ENCODE measurements at regions not wholly inside any gene's neighbourhood (a gene's known extent, or its start where the extent isn't known, plus 50 kb on each side); places are given as distances from the start of the nearest gene placed in this dataset.

GRCh38 chr3:102083473-102083872 lies 234.2 kb downstream of the NFKBIZ start:
- no peak for DNase-seq (ENCODE audit: low read depth in 2 of 2)

- DNase-seq (ENCODE audit: low read depth in 2 of 2): no peak
Measured at GRCh38 chr3:102084006-102084405, 234.7 kb downstream of the NFKBIZ start.

- DNase-seq (ENCODE audit: low read depth in 2 of 2): no peak
Measured at GRCh38 chr3:102084704-102085103, 235.4 kb downstream of the NFKBIZ start.

DNA sequence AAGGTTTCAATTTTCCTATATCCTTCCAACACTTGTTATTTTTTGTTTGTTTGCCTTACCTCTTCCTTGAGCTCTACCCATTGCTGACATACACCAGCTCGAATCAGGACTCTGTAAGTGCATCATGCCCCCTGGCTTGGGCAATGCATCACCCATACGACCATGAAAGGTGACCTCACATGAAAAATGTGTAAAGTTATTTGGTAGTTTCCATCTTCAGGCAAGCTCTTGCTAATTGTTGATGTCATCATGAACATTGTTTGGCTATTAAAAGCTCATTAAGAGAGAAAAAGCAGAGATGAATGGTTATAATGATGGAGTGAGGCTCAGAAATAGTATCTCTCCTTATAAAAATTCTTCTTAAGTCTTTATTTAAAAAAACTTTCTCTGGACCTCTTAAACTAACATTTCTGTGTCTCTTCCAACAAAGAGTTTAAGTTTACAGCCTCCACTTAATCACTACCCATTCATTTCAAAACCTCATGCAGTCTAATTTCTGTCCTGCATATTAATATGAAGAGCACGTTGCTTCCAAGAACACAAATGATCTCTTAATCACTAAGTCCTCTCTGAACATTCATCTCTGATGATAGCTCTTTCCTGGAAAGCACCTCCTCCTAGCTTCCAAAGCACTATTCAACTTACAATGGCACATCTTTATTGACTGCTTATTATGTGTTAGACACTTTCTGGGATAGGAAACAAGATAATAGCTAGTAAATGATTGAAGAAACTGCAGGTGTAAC lies 236.3 kb downstream of the NFKBIZ start:
- no peak for DNase-seq (ENCODE audit: low read depth in 2 of 2)

- DNase-seq (ENCODE audit: low read depth in 2 of 2): no peak
Measured at GRCh38 chr3:102087236-102087635, 237.9 kb downstream of the NFKBIZ start.

GRCh38 chr3:102089239-102089638 lies 239.9 kb downstream of the NFKBIZ start:
- no peak for DNase-seq (ENCODE audit: low read depth in 2 of 2)

DNA sequence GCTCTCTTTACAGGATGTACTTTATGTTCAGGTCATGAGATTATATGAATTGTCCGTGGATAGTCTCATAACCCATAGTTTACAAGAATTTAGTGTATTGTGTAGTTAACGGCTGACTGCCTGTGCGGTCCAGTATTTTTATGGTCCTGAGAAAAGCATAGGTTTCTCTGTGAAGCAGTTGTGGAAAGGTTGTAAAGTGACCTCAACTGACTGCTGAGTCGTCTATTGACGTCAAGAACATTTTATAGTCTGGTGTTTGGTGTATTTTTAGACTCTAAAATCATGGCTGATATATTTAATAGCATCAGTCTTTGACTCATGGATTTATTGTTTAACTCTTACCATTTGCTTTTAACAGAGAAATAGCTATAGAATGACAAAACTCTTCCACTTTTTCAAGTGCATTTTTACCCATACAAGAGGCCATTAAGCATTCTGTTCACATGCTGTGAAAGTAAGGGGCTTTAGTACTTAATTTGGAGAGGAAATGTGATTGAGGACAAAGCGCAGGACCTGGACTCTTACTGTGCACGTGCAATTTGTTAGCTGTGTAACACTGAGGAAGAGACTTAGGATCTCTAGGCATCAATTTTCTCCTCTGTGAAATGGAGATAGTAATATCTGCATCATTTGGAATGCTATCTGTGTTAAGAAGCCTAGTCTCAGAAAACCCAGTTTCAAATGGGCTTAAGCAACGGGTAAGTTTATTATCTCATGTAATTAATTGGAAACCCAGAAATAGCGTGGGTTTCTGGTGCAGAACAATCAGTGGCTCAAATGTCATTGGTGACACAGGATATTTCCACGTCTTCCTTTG lies 240.8 kb downstream of the NFKBIZ start:
- no peak for DNase-seq (ENCODE audit: low read depth in 2 of 2)

GRCh38 chr3:102090721-102091045 lies 241.4 kb downstream of the NFKBIZ start:
- DNase-seq (ENCODE audit: low read depth in 2 of 2): no peak

GRCh38 chr3:102091358-102091757 lies 242.0 kb downstream of the NFKBIZ start:
- no peak for DNase-seq (ENCODE audit: low read depth in 2 of 2)

DNA sequence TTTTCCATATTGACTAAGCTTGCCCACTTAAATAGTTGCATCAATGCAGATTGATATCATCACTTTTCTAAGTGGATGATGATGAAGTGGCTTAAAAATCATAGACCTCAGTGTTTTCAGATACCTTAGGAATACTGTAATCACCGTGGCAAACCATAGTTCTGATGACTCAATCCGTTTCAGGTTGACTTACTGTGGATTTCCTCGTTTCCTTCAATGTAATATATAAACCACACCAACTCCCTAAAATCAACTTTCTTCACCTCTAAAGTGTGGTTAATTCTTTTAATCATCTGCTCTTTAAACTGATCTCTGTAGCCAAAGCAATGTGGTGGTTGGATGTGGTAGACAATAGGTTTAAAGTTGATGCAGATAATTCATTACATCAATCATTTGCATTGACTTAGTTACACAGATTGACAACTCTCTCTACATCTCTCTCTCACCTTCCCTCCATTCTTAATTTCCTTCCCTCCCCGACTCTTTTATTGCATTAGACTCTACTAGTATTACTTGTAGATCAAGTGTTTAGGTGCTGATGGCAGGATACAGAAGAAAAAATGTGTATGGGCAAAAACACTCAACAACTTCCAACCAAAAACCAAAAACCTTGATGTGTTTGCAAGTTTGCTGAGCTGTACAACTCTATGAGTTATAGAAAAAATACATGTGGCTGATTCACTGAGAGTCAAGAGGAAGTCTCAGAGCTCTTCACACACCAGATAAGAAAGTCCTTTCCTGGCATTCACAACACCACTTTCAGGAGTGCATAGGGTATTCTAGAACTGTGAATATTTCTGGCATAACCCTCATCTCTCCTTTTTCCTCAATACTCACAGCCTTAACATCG lies 243.5 kb downstream of the NFKBIZ start:
- no peak for DNase-seq (ENCODE audit: low read depth in 2 of 2)

GRCh38 chr3:102094506-102094905 lies 245.2 kb downstream of the NFKBIZ start:
- DNase-seq (ENCODE audit: low read depth in 2 of 2): no peak

GRCh38 chr3:102095383-102095782 lies 246.1 kb downstream of the NFKBIZ start:
- DNase-seq (ENCODE audit: low read depth in 2 of 2): no peak

- DNase-seq (ENCODE audit: low read depth in 2 of 2): no peak
Measured at GRCh38 chr3:102096066-102096465, 246.8 kb downstream of the NFKBIZ start.

DNA sequence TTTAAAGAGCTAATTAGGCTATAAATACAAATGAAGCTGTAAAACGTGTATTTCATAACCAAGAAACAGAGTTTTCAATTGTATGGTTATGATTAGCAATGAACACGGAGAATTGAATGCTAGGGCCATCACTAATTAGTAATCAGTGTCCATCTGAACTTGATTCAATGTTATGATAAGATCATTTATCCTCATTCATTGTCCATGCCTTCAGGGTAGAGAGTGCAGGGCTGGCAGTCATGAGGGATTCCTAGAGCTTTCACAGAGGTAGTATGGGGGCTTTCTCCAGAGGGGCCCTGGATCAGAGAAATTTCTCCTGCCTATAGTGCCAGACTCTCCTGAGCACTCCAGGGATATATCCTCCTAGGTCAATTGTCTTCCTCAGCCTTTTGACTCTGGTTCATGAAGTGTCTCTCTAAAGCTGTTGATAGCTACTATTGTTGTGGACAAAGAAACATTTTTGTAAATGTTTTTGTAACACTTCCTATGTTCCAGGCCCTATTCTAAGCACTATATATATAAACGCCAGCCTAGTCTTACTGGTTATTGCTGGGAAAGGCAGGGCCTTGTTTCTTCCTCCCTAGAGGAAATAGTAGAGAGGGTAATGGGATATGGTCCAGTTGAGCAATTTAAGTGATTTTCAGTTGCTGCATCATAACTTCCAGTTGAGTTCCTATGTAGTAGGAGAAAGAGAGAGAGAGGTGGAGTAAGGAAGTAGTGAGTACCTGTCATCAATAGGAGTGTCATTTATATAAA lies 249.0 kb downstream of the NFKBIZ start:
- DNase-seq (ENCODE audit: low read depth in 2 of 2): no peak

- no peak for DNase-seq (ENCODE audit: low read depth in 2 of 2)
Measured at GRCh38 chr3:102099913-102100312, 250.6 kb downstream of the NFKBIZ start.

- no peak for DNase-seq (ENCODE audit: low read depth in 2 of 2)
Measured at GRCh38 chr3:102102394-102102793, 253.1 kb downstream of the NFKBIZ start.

- DNase-seq (ENCODE audit: low read depth in 2 of 2): no peak
Measured at GRCh38 chr3:102104033-102104432, 254.7 kb downstream of the NFKBIZ start.

GRCh38 chr3:102105193-102105592 lies 255.9 kb downstream of the NFKBIZ start:
- no peak for DNase-seq (ENCODE audit: low read depth in 2 of 2)

DNA sequence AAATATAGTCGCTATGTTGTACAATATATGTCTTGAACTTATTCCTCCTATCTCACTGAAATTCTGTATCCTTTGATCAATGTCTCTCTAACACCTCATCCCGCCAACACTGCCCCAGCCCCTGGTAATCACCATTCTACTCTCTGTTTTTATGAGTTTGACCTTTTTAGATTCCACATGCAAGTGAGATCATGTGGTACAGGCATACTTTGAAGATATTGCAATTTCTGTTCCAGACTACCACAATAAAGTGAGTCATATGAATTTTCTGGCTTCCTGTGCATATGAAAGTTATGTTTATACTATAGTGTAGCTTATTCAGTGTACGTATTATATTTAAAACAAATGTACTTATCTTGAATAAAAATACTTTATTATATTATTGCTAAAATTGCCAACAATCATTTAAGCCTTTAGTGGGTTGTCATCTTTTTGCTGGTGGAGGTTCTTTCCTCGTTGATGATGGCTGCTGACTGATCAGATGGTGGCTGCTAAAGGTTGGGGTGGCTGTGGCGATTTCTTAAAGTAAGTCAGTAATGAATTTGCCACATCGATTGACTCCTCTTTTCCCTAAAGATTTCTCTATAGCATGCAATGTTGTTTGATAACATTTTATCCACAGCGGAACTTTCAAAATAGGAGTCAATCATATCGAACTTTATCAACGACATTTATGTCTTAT lies 257.2 kb downstream of the NFKBIZ start:
- no peak for DNase-seq (ENCODE audit: low read depth in 2 of 2)

DNA sequence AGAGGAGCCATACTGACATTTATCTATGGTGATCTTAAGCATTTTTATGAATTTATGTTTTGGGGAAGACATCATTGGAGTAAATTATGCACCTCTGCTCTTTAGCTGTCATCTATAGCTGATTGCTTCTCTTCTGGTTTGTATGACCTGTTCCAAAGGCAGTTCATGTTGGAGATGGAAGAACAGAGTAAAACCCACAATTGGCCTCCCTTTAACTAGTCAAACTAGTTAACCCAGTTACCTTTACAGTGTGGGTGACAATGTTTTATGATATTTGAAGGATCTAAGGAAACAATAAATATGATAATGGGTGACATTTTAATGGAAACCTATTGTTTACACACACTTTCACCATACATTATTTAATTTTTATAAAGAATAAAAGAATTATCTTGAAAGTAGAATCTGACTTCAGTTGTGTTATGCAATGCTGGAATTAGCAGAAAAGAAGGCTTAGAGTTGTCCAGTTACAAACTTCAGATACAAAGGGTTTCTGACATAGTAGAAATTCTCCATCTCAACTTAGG lies 263.5 kb downstream of the NFKBIZ start:
- no peak for DNase-seq (ENCODE audit: low read depth in 2 of 2)
